SK-N-SH treated with all-trans-retinoic acid at 6 μM for 48 hours (cell line): ENCODE measurements at regions not wholly inside any gene's neighbourhood (a gene's known extent, or its start where the extent isn't known, plus 50 kb on each side); places are given as distances from the start of the nearest gene placed in this dataset.

Experiments
- ATAC-seq: fragments of 200-7000 bp; cut with Tn5 transposase; 3 replicates; pipeline ENCODE4 v1.9.1; 2020; ENCODE audit warnings: mild to moderate bottlenecking, moderate library complexity
- ARNTL ChIP-seq: fragments of 450-650 bp; formaldehyde crosslinking; IDR thresholded peaks from 2 replicates; pipeline ENCODE4 v1.5.0; 2020; ENCODE audit warnings: low read depth, mild to moderate bottlenecking, moderate library complexity, borderline replicate concordance
- BACH2 ChIP-seq: fragments of 250-450 bp; sonication (Bioruptor Pico); IDR thresholded peaks from 2 replicates; pipeline ENCODE4 v1.9.0; 2021; ENCODE audit warnings: mild to moderate bottlenecking, borderline replicate concordance
- CREB5 ChIP-seq: fragments of 250-450 bp; sonication (Bioruptor Pico); IDR thresholded peaks from 2 replicates; pipeline ENCODE4 v1.5.1; 2020; ENCODE audit warnings: low read depth, mild to moderate bottlenecking, moderate library complexity
- CSDC2 ChIP-seq: fragments of 250-450 bp; sonication (Bioruptor Pico); IDR thresholded peaks from 2 replicates; pipeline ENCODE4 v1.5.0; 2020; ENCODE audit warnings: mild to moderate bottlenecking, moderate library complexity
- CSRNP3 ChIP-seq: fragments of 250-450 bp; sonication (Bioruptor Pico); IDR thresholded peaks from 2 replicates; pipeline ENCODE4 v1.5.1; 2021; ENCODE audit warnings: mild to moderate bottlenecking, moderate library complexity
- ESRRG ChIP-seq: fragments of 250-450 bp; sonication (Bioruptor Pico); IDR thresholded peaks from 2 replicates; pipeline ENCODE4 v1.6.1; 2021; ENCODE audit warnings: mild to moderate bottlenecking
- GLIS3 ChIP-seq: fragments of 250-450 bp; sonication (Bioruptor Pico); IDR thresholded peaks from 2 replicates; pipeline ENCODE4 v1.5.0; 2020; ENCODE audit warnings: mild to moderate bottlenecking, moderate library complexity
- ISL1 ChIP-seq: fragments of 250-450 bp; sonication (Bioruptor Pico); IDR thresholded peaks from 2 replicates; pipeline ENCODE4 v2.1.2; 2022; ENCODE audit warnings: mild to moderate bottlenecking, moderate library complexity
- OSR1 ChIP-seq: fragments of 250-450 bp; sonication (Bioruptor Pico); IDR thresholded peaks from 2 replicates; pipeline ENCODE4 v1.8.0; 2022; ENCODE audit warnings: moderate library complexity, mild to moderate bottlenecking, inconsistent platforms
- PATZ1 ChIP-seq: fragments of 250-450 bp; sonication (Bioruptor Pico); IDR thresholded peaks from 2 replicates; pipeline ENCODE4 v1.8.0; 2020; ENCODE audit warnings: mild to moderate bottlenecking, moderate library complexity, borderline replicate concordance
- POU6F1 ChIP-seq: fragments of 250-450 bp; sonication (Bioruptor Pico); IDR thresholded peaks from 2 replicates; pipeline ENCODE4 v1.8.0; 2021; ENCODE audit warnings: low read depth, mild to moderate bottlenecking, moderate library complexity, borderline replicate concordance
- PPARA ChIP-seq: fragments of 250-450 bp; sonication (Bioruptor Pico); IDR thresholded peaks from 2 replicates; pipeline ENCODE4 v1.5.0; 2020; ENCODE audit warnings: mild to moderate bottlenecking, borderline replicate concordance
- RARB ChIP-seq: fragments of 250-450 bp; sonication (Bioruptor Pico); IDR thresholded peaks from 2 replicates; pipeline ENCODE4 v1.8.0; 2021; ENCODE audit warnings: mild to moderate bottlenecking, moderate library complexity
- SNAI2 ChIP-seq: fragments of 250-450 bp; sonication (Bioruptor Pico); IDR thresholded peaks from 2 replicates; pipeline ENCODE4 v1.5.0; 2020; ENCODE audit warnings: mild to moderate bottlenecking, moderate library complexity
- TCF4 ChIP-seq: fragments of 250-450 bp; sonication (Bioruptor Pico); IDR thresholded peaks from 2 replicates; pipeline ENCODE4 v1.8.0; 2021; ENCODE audit warnings: mild to moderate bottlenecking, moderate library complexity, borderline replicate concordance
- TOX ChIP-seq: fragments of 250-450 bp; sonication (Bioruptor Pico); IDR thresholded peaks from 2 replicates; pipeline ENCODE4 v1.8.0; 2021; ENCODE audit warnings: mild to moderate bottlenecking, moderate library complexity, borderline replicate concordance
- TSHZ2 ChIP-seq: fragments of 250-450 bp; sonication (Bioruptor Pico); IDR thresholded peaks from 2 replicates; pipeline ENCODE4 v1.5.0; 2020; ENCODE audit warnings: mild to moderate bottlenecking, moderate library complexity
- ZC3H10 ChIP-seq: fragments of 250-450 bp; sonication (Bioruptor Pico); IDR thresholded peaks from 2 replicates; pipeline ENCODE4 v1.5.1; 2021; ENCODE audit warnings: mild to moderate bottlenecking, moderate library complexity
- ZFP3 ChIP-seq: fragments of 250-450 bp; sonication (Bioruptor Pico); IDR thresholded peaks from 2 replicates; pipeline ENCODE4 v1.5.0; 2020; ENCODE audit warnings: mild to moderate bottlenecking, moderate library complexity
- ZFP30 ChIP-seq: fragments of 450-650 bp; formaldehyde crosslinking; IDR thresholded peaks from 2 replicates; pipeline ENCODE4 v1.5.0; 2022; ENCODE audit warnings: mild to moderate bottlenecking, moderate library complexity
- ZNF565 ChIP-seq: fragments of 450-650 bp; formaldehyde crosslinking; conservative IDR thresholded peaks from 2 replicates; pipeline ENCODE4 v1.5.0; 2020; ENCODE audit warnings: low read depth, mild to moderate bottlenecking, moderate library complexity
- ZNF70 ChIP-seq: fragments of 450-650 bp; formaldehyde crosslinking; IDR thresholded peaks from 2 replicates; pipeline ENCODE4 v1.5.0; 2020; ENCODE audit warnings: mild to moderate bottlenecking, moderate library complexity
- ZNF8 ChIP-seq: fragments of 450-650 bp; formaldehyde crosslinking; IDR thresholded peaks from 2 replicates; pipeline ENCODE4 v1.5.0; 2020; ENCODE audit warnings: mild to moderate bottlenecking, moderate library complexity

GRCh38 chr13:88086577-88086976 lies 415.4 kb downstream of the SLITRK5 start:
- no peak for ATAC-seq
- TF ChIP-seq ISL1 (CRISPR knock-in tag) = no peak
- TF ChIP-seq GLIS3 (CRISPR knock-in tag) = no peak

GRCh38 chr13:88097541-88097940 lies 426.4 kb downstream of the SLITRK5 start:
- ATAC-seq = no peak
- no peak for TF ChIP-seq BACH2 (CRISPR knock-in tag)
- TF ChIP-seq ISL1 (CRISPR knock-in tag) = no peak
- no peak for TF ChIP-seq GLIS3 (CRISPR knock-in tag)
- TF ChIP-seq ARNTL (CRISPR knock-in tag) = no peak
- no peak for TF ChIP-seq TOX (CRISPR knock-in tag)
- TF ChIP-seq ZFP30 (CRISPR knock-in tag) = no peak
- no peak for TF ChIP-seq OSR1 (CRISPR knock-in tag)
- TF ChIP-seq CSDC2 (CRISPR knock-in tag) = no peak
- no peak for TF ChIP-seq TCF4 (CRISPR knock-in tag)
- TF ChIP-seq PPARA (CRISPR knock-in tag) = no peak
- no peak for TF ChIP-seq SNAI2 (CRISPR knock-in tag)
- no peak for TF ChIP-seq ZNF565 (CRISPR knock-in tag)
- TF ChIP-seq POU6F1 (CRISPR knock-in tag) = no peak
- no peak for TF ChIP-seq CSRNP3 (CRISPR knock-in tag)
- TF ChIP-seq ZNF70 (CRISPR knock-in tag) = no peak
- no peak for TF ChIP-seq TSHZ2

- TF ChIP-seq CSRNP3 (CRISPR knock-in tag) = no peak
- no peak for TF ChIP-seq PPARA (CRISPR knock-in tag)
- TF ChIP-seq RARB (CRISPR knock-in tag) = no peak
- no peak for TF ChIP-seq ESRRG (CRISPR knock-in tag)
- TF ChIP-seq OSR1 (CRISPR knock-in tag) = no peak
- TF ChIP-seq BACH2 (CRISPR knock-in tag) = no peak
- TF ChIP-seq ZC3H10 (CRISPR knock-in tag) = no peak
- no peak for TF ChIP-seq CSDC2 (CRISPR knock-in tag)
- no peak for TF ChIP-seq ISL1 (CRISPR knock-in tag)
- TF ChIP-seq TOX (CRISPR knock-in tag) = no peak
- no peak for TF ChIP-seq TSHZ2
- no peak for TF ChIP-seq SNAI2 (CRISPR knock-in tag)
- TF ChIP-seq TCF4 (CRISPR knock-in tag) = no peak
- no peak for TF ChIP-seq ZNF565 (CRISPR knock-in tag)
- no peak for TF ChIP-seq ZNF8 (CRISPR knock-in tag)
- no peak for TF ChIP-seq ARNTL (CRISPR knock-in tag)
- TF ChIP-seq CREB5 (CRISPR knock-in tag) = no peak
- TF ChIP-seq PATZ1 = no peak
- TF ChIP-seq ZNF70 (CRISPR knock-in tag) = no peak
- no peak for TF ChIP-seq ZFP3 (CRISPR knock-in tag)
Measured at GRCh38 chr13:88103824-88104223, 432.7 kb downstream of the SLITRK5 start.

More at GRCh38 chr13:88103824-88104223, 432.7 kb downstream of the SLITRK5 start:
- no peak for ATAC-seq
